NB4 (cell line): ENCODE measurements at regions not wholly inside any gene's neighbourhood (a gene's known extent, or its start where the extent isn't known, plus 50 kb on each side); places are given as distances from the start of the nearest gene placed in this dataset.

Experiments
- CTCF ChIP-seq: IDR thresholded peaks from one replicate; pipeline ENCODE4 v1.5.1; 2012; ENCODE audit warnings: low read depth, low read length
- MAX ChIP-seq: IDR thresholded peaks from 2 replicates; pipeline ENCODE4 v1.6.1; 2011; ENCODE audit warnings: low read depth, low read length
- MYC ChIP-seq: IDR thresholded peaks from 2 replicates; pipeline ENCODE4 v1.6.1; 2011; ENCODE audit warnings: low read depth, low read length
- POLR2A ChIP-seq: IDR thresholded peaks from 2 replicates; pipeline ENCODE4 v1.6.1; 2011; ENCODE audit warnings: mild to moderate bottlenecking; ENCODE audit not compliant: insufficient read length; ENCODE audit errors: extremely low read depth

DNA sequence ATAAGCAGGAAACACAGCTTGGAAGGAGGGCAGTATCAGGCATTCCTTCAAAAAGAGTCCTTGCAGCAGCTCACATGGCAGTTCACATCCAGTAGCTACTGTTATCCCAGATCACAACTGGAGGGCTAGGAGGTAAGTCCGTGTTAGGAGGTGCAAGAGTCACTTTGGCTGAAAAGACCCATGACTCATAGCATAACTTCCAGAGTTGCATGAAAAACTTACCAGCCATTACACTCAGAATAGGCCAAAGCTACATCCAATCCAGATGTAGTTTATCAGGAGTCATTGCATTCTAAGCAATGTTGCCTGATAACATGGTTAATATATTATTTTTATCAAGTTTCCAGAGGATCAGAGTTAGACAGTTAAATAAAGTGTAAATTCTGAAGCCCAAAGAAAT lies 1126.4 kb upstream of the SEMA6A start:
- TF ChIP-seq MAX (no peak), CTCF (no peak), POLR2A (no peak), MYC (no peak)
